ENCODE measurements at regions not wholly inside any gene's neighbourhood (a gene's known extent, or its start where the extent isn't known, plus 50 kb on each side); places are given as distances from the start of the nearest gene placed in this dataset.

DNA sequence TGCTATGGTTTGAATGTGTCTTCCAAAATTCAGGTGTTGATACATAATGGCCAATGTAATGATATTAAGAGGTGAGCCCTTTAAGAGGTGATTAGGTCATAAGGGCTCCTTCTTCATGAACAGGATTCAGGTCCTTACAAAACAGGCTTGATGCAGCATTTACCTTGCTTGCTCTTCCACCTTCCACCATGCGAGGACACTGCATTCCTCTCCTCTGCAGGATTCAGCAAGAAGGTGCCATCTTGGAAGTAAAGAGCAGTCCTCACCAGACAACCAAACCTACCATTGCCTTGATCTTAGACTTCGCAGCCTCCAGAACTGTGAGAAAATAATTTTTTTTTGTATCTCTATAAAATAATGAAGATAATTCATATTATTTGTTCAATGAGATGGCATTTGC is 314.0 kb upstream of the SMARCA2 start:
- TF ChIP-seq, protein P1, sequence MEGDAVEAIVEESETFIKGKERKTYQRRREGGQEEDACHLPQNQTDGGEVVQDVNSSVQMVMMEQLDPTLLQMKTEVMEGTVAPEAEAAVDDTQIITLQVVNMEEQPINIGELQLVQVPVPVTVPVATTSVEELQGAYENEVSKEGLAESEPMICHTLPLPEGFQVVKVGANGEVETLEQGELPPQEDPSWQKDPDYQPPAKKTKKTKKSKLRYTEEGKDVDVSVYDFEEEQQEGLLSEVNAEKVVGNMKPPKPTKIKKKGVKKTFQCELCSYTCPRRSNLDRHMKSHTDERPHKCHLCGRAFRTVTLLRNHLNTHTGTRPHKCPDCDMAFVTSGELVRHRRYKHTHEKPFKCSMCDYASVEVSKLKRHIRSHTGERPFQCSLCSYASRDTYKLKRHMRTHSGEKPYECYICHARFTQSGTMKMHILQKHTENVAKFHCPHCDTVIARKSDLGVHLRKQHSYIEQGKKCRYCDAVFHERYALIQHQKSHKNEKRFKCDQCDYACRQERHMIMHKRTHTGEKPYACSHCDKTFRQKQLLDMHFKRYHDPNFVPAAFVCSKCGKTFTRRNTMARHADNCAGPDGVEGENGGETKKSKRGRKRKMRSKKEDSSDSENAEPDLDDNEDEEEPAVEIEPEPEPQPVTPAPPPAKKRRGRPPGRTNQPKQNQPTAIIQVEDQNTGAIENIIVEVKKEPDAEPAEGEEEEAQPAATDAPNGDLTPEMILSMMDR (IDR thresholded peaks at IDR 0.05; ENCODE audit: borderline replicate concordance, extremely low read depth, low read length, poor library complexity, severe bottlenecking), result no peak
- TF ChIP-seq EZH2 (IDR thresholded peaks at IDR 0.05; ENCODE audit: borderline replicate concordance, low read depth, low read length, severe bottlenecking), result no peak

Measured in DND-41 (cell line).